Lower leg skin (tissue), 3 donors: ENCODE measurements at regions not wholly inside any gene's neighbourhood (a gene's known extent, or its start where the extent isn't known, plus 50 kb on each side); places are given as distances from the start of the nearest gene placed in this dataset.

ENCODE experiments used
- POLR2A ChIP-seq, 2 donors: fragments of 450-650 bp; IDR thresholded peaks; one replicate each; pipeline ENCODE4 v1.6.1; 2016 to 2017; ENCODE audit warnings: antibody characterized with exemption in 2 of 2, mild to moderate bottlenecking in 1 of 2, moderate library complexity in 1 of 2
- TF ChIP-seq, protein P1 (sequence below), 3 donors: fragments of 450-650 bp; IDR thresholded peaks; one replicate each; pipeline ENCODE4 v1.5.1; 2016; ENCODE audit warnings: antibody characterized with exemption in 3 of 3, mild to moderate bottlenecking in 3 of 3, moderate library complexity in 2 of 3

GRCh38 chr12:92414170-92415070 lies 268.8 kb upstream of the BTG1 start:
- TF ChIP-seq, protein P1, sequence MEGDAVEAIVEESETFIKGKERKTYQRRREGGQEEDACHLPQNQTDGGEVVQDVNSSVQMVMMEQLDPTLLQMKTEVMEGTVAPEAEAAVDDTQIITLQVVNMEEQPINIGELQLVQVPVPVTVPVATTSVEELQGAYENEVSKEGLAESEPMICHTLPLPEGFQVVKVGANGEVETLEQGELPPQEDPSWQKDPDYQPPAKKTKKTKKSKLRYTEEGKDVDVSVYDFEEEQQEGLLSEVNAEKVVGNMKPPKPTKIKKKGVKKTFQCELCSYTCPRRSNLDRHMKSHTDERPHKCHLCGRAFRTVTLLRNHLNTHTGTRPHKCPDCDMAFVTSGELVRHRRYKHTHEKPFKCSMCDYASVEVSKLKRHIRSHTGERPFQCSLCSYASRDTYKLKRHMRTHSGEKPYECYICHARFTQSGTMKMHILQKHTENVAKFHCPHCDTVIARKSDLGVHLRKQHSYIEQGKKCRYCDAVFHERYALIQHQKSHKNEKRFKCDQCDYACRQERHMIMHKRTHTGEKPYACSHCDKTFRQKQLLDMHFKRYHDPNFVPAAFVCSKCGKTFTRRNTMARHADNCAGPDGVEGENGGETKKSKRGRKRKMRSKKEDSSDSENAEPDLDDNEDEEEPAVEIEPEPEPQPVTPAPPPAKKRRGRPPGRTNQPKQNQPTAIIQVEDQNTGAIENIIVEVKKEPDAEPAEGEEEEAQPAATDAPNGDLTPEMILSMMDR (IDR thresholded peaks at IDR 0.05) = no peak
- TF ChIP-seq POLR2A (IDR thresholded peaks at IDR 0.05) = no peak
